ENCODE measurements at regions not wholly inside any gene's neighbourhood (a gene's known extent, or its start where the extent isn't known, plus 50 kb on each side); places are given as distances from the start of the nearest gene placed in this dataset.

DNA sequence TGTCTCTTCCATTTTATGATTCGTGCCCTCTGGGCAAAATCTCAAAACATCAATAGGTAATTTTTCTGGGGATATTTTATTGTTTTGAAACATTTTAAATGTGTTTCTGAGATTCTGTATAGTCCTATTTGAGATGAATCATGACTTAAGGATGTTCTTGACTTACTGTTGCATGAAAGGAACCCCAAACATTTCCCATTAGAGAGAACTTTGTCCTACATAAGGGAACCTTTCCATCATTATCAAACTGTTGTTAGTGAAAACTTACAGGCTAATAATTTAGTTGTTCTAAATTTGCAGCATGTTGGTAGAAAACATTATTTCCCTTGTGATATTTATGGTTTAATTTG lies 523.3 kb downstream of the PPARGC1A start:
- TF ChIP-seq, protein P1, sequence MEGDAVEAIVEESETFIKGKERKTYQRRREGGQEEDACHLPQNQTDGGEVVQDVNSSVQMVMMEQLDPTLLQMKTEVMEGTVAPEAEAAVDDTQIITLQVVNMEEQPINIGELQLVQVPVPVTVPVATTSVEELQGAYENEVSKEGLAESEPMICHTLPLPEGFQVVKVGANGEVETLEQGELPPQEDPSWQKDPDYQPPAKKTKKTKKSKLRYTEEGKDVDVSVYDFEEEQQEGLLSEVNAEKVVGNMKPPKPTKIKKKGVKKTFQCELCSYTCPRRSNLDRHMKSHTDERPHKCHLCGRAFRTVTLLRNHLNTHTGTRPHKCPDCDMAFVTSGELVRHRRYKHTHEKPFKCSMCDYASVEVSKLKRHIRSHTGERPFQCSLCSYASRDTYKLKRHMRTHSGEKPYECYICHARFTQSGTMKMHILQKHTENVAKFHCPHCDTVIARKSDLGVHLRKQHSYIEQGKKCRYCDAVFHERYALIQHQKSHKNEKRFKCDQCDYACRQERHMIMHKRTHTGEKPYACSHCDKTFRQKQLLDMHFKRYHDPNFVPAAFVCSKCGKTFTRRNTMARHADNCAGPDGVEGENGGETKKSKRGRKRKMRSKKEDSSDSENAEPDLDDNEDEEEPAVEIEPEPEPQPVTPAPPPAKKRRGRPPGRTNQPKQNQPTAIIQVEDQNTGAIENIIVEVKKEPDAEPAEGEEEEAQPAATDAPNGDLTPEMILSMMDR (IDR thresholded peaks at IDR 0.05; ENCODE audit: unreplicated experiment), result no peak
- no peak for DNase-seq (ENCODE audit: low spot score in 2 of 2, unreplicated experiment in 2 of 2)
- H3K36me3 Mint-ChIP-seq, result no peaks in the 10 kb centered on the region
- H3K4me3 Mint-ChIP-seq, result no peak overlapping the region
- H3K9me3 Mint-ChIP-seq, result no peaks in the 10 kb centered on the region
- H3K27ac Mint-ChIP-seq, result no peak overlapping the region
- H3K4me1 Mint-ChIP-seq, result peaks cover 12% of the 10 kb centered on the region
- peaks cover 18% of the 10 kb centered on the region for H3K27me3 Mint-ChIP-seq (ENCODE audit: low read depth)

GRCh38 chr4:23365871-23366556 lies 523.8 kb downstream of the PPARGC1A start:
- no peak for DNase-seq (ENCODE audit: low spot score in 2 of 2, unreplicated experiment in 2 of 2)
- no peaks in the 10 kb centered on the region for H3K9me3 Mint-ChIP-seq
- peaks cover 20% of the 10 kb centered on the region for H3K27me3 Mint-ChIP-seq (ENCODE audit: low read depth)
- H3K36me3 Mint-ChIP-seq, result no peaks in the 10 kb centered on the region
- no peak overlapping the region for H3K27ac Mint-ChIP-seq
- peaks cover 12% of the 10 kb centered on the region for H3K4me1 Mint-ChIP-seq
- TF ChIP-seq, protein P1 (IDR thresholded peaks at IDR 0.05; ENCODE audit: unreplicated experiment), result no peak
- H3K4me3 Mint-ChIP-seq, result no peak overlapping the region

DNA sequence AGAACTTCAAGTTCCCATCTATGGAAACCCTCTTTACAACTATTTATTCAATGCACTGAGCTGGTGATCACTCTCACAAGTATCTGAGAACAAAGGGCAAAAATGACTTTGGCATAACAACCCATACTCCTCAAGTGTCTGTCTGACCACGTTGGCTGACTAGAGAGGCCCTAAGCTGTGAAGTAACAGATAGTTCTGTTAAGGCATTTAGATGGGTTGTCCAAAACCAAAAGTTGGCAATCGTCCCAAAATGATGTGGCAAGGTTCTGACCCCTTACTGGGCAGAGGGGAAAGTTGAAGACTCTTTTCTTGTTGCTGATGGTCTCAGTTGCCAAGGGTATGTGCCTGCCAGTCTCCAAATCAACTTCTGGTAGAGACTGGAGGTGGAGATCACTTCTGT lies 524.8 kb downstream of the PPARGC1A start:
- TF ChIP-seq, protein P1 (IDR thresholded peaks at IDR 0.05; ENCODE audit: unreplicated experiment), result no peak
- peaks cover 12% of the 10 kb centered on the region for H3K4me1 Mint-ChIP-seq
- H3K27ac Mint-ChIP-seq, result no peak overlapping the region
- H3K27me3 Mint-ChIP-seq (ENCODE audit: low read depth), result peaks cover 22% of the 10 kb centered on the region
- no peak for DNase-seq (ENCODE audit: low spot score in 2 of 2, unreplicated experiment in 2 of 2)
- no peaks in the 10 kb centered on the region for H3K36me3 Mint-ChIP-seq
- H3K4me3 Mint-ChIP-seq, result no peak overlapping the region
- H3K9me3 Mint-ChIP-seq, result no peaks in the 10 kb centered on the region

GRCh38 chr4:23364167-23364566 lies 525.7 kb downstream of the PPARGC1A start:
- H3K27ac Mint-ChIP-seq, result no peak overlapping the region
- no peak for DNase-seq (ENCODE audit: low spot score in 2 of 2, unreplicated experiment in 2 of 2)
- H3K4me3 Mint-ChIP-seq, result no peak overlapping the region
- H3K36me3 Mint-ChIP-seq, result no peaks in the 10 kb centered on the region
- TF ChIP-seq, protein P1 (IDR thresholded peaks at IDR 0.05; ENCODE audit: unreplicated experiment), result no peak
- H3K4me1 Mint-ChIP-seq, result peaks cover 12% of the 10 kb centered on the region
- peaks cover 22% of the 10 kb centered on the region for H3K27me3 Mint-ChIP-seq (ENCODE audit: low read depth)
- no peaks in the 10 kb centered on the region for H3K9me3 Mint-ChIP-seq

DNA sequence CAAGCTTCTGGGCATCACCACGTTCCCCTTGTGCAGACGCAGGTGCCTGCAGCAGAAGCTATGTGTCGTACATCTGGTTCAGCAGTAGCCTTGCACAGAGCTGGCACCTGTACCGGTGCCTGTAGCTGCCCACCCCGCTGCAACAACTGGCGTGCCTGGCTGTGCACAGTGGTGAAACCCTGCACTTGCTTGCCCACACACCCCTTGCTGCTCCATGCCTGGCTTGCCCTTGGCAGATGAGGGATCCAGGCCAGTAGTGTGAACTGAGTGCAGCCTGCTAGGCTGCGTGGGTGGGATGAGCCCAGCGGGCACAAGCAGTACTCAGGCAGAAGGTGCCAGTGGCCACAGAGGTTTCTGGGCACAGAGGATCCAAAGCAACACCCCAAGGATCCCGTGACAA lies 528.4 kb downstream of the PPARGC1A start:
- peaks cover 9% of the 10 kb centered on the region for H3K4me1 Mint-ChIP-seq
- no peak overlapping the region for H3K4me3 Mint-ChIP-seq
- H3K27me3 Mint-ChIP-seq (ENCODE audit: low read depth), result peaks cover 22% of the 10 kb centered on the region
- TF ChIP-seq, protein P1 (IDR thresholded peaks at IDR 0.05; ENCODE audit: unreplicated experiment), result no peak
- no peak overlapping the region for H3K27ac Mint-ChIP-seq
- no peaks in the 10 kb centered on the region for H3K36me3 Mint-ChIP-seq
- no peak for DNase-seq (ENCODE audit: low spot score in 2 of 2, unreplicated experiment in 2 of 2)
- no peaks in the 10 kb centered on the region for H3K9me3 Mint-ChIP-seq

GRCh38 chr4:23360718-23361117 lies 529.1 kb downstream of the PPARGC1A start:
- peaks cover 3% of the 10 kb centered on the region for H3K4me1 Mint-ChIP-seq
- H3K27ac Mint-ChIP-seq, result no peak overlapping the region
- TF ChIP-seq, protein P1 (IDR thresholded peaks at IDR 0.05; ENCODE audit: unreplicated experiment), result no peak
- DNase-seq (ENCODE audit: low spot score in 2 of 2, unreplicated experiment in 2 of 2), result no peak
- H3K36me3 Mint-ChIP-seq, result no peaks in the 10 kb centered on the region
- H3K9me3 Mint-ChIP-seq, result no peaks in the 10 kb centered on the region
- no peak overlapping the region for H3K4me3 Mint-ChIP-seq
- peaks cover 22% of the 10 kb centered on the region for H3K27me3 Mint-ChIP-seq (ENCODE audit: low read depth)

Measured in mesothelial cell of epicardium (in vitro differentiated cells).